NT2/D1 (cell line): ENCODE measurements at regions not wholly inside any gene's neighbourhood (a gene's known extent, or its start where the extent isn't known, plus 50 kb on each side); places are given as distances from the start of the nearest gene placed in this dataset.

Experiments
- DNase-seq: peaks from one replicate; pipeline ENCODE4 v3.0.0-alpha.2; 2011; ENCODE audit warnings: low read depth, low spot score
- H3K27me3 ChIP-seq: 2 replicates; pipeline ENCODE4 v1.6.0; 2011; ENCODE audit warnings: mild to moderate bottlenecking; ENCODE audit not compliant: insufficient read length, insufficient read depth
- H3K36me3 ChIP-seq: 2 replicates; pipeline ENCODE4 v1.6.1; 2011; ENCODE audit warnings: mild to moderate bottlenecking, low read length, mixed read lengths; ENCODE audit not compliant: insufficient read depth, insufficient read length
- H3K4me1 ChIP-seq: 2 replicates; pipeline ENCODE4 v1.5.1; 2011; ENCODE audit not compliant: insufficient read depth, insufficient read length
- H3K4me3 ChIP-seq: 2 replicates; pipeline ENCODE4 v1.5.1; 2011; ENCODE audit warnings: low read depth; ENCODE audit not compliant: insufficient read length
- H3K9ac ChIP-seq: 2 replicates; pipeline ENCODE4 v1.6.0; 2011; ENCODE audit warnings: low read depth; ENCODE audit not compliant: insufficient read length
- H3K9me3 ChIP-seq: 2 replicates; pipeline ENCODE4 v1.5.1; 2011; ENCODE audit warnings: mild to moderate bottlenecking, low read length; ENCODE audit not compliant: insufficient read depth
- SUZ12 ChIP-seq: IDR thresholded peaks from 2 replicates; pipeline ENCODE4 v1.6.1; 2011; ENCODE audit not compliant: insufficient read length, insufficient read depth; ENCODE audit errors: extremely low read depth
- YY1 ChIP-seq: IDR thresholded peaks from 2 replicates; pipeline ENCODE4 v1.6.1; 2011; ENCODE audit not compliant: insufficient read length, insufficient read depth
- ZNF274 ChIP-seq: IDR thresholded peaks from 2 replicates; pipeline ENCODE4 v1.6.1; 2011; ENCODE audit warnings: mild to moderate bottlenecking, low read depth, low read length

DNA sequence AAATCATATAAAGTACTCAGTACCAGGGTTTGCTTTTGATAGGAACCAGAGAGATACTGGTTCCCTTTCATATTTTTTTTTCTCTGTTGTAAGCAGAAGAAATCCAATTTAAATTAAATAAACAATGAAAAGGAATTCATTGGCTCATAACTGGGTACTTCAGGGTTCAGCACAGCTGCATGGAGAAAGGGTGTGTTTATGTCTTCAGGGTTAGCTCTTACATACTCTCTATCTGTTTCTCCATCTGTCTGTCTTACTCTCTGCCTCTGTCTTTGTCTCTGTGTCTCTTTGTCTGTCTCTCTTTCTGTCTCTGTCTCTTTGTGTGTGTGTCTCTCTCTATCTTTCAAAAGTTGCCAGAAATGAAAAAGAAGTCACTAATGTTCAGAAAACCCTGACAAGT lies 345.9 kb downstream of the MSX2 start:
- Histone ChIP-seq H3K4me1 (no peaks in the 10 kb centered on the region), H3K36me3 (no peaks in the 10 kb centered on the region), H3K9me3 (peaks cover 10% of the 10 kb centered on the region), H3K9ac (no peak overlapping the region), H3K4me3 (no peak overlapping the region), H3K27me3 (no peaks in the 10 kb centered on the region)
- DNase-seq, result no peak
- TF ChIP-seq YY1 (no peak), ZNF274 (no peak), SUZ12 (no peak)

- H3K9ac ChIP-seq, result peak overlapping the region; percentile 42
- no peaks in the 10 kb centered on the region for H3K9me3 ChIP-seq
- no peaks in the 10 kb centered on the region for H3K4me1 ChIP-seq
- H3K4me3 ChIP-seq, result peak overlapping the region; percentile 33
- DNase-seq, result no peak
- TF ChIP-seq YY1, result no peak
- TF ChIP-seq SUZ12, result no peak
- no peak for TF ChIP-seq ZNF274
- no peaks in the 10 kb centered on the region for H3K27me3 ChIP-seq
- no peaks in the 10 kb centered on the region for H3K36me3 ChIP-seq
Observed at GRCh38 chr5:175060257-175060656, 335.9 kb downstream of the MSX2 start.

DNA sequence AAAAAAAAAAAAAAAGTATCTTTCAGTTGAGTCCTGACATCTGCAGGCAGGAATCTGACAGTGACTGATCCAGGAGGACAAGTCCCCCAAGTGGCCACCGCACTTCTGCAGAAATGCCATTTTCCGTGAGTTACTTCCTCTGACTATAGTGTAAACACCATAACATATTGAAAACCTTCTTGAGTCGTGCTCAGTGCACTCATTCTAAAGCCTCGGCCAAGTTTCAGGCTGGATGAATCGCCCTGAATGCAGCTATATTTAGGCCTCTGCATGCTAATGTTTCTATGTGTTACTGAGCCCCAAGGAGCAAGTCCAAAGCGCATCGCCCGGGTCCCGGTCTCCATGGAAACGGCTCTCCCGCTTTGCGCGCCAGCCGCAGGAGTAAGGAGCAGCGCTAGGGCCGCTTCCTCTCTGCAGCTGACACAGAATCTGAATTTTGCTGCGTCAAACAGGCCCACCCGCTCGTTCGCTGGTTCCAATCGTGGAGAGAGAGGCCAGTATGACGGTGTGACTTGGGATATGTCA lies 335.4 kb downstream of the MSX2 start:
- H3K4me1 ChIP-seq, result no peaks in the 10 kb centered on the region
- H3K9me3 ChIP-seq, result no peaks in the 10 kb centered on the region
- peak; percentile 54 for DNase-seq
- peak overlapping the region; percentile 42 for H3K9ac ChIP-seq
- no peaks in the 10 kb centered on the region for H3K27me3 ChIP-seq
- H3K36me3 ChIP-seq, result no peaks in the 10 kb centered on the region
- peak overlapping the region; percentile 33 for H3K4me3 ChIP-seq
- TF ChIP-seq YY1 (no peak), SUZ12 (no peak), ZNF274 (no peak)

GRCh38 chr5:175056831-175057230 lies 332.4 kb downstream of the MSX2 start:
- no peaks in the 10 kb centered on the region for H3K36me3 ChIP-seq
- H3K9ac ChIP-seq, result no peak overlapping the region
- H3K9me3 ChIP-seq, result no peaks in the 10 kb centered on the region
- no peaks in the 10 kb centered on the region for H3K27me3 ChIP-seq
- no peak for DNase-seq
- no peak for TF ChIP-seq SUZ12
- no peak for TF ChIP-seq ZNF274
- TF ChIP-seq YY1, result no peak
- H3K4me3 ChIP-seq, result no peak overlapping the region
- no peaks in the 10 kb centered on the region for H3K4me1 ChIP-seq

- no peaks in the 10 kb centered on the region for H3K9me3 ChIP-seq
- H3K9ac ChIP-seq, result no peak overlapping the region
- DNase-seq, result no peak
- no peaks in the 10 kb centered on the region for H3K4me1 ChIP-seq
- TF ChIP-seq YY1 (no peak), SUZ12 (no peak), ZNF274 (no peak)
- no peaks in the 10 kb centered on the region for H3K36me3 ChIP-seq
- no peaks in the 10 kb centered on the region for H3K27me3 ChIP-seq
- H3K4me3 ChIP-seq, result no peak overlapping the region
Observed at GRCh38 chr5:175054243-175054642, 329.9 kb downstream of the MSX2 start.

DNA sequence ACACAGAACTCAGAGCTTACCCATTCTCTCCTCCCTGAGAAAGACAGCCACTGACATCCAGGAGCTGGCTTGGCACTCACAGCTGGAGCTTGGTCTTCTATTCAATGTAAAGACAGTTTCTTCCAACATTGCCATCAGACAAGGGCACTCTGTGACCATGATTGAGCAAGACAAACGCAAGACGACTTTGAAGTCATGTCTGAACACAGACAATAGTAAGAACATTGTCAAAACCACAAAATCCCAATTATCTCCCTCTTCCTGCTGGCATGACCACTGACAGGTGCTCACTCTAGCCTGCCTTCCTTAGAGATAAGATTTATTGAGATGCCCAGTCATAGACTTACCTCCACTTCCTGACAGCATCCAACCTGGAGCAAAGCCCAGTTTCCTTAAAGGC lies 328.0 kb downstream of the MSX2 start:
- TF ChIP-seq ZNF274 (no peak), SUZ12 (no peak), YY1 (no peak)
- no peak overlapping the region for H3K9ac ChIP-seq
- H3K36me3 ChIP-seq, result no peaks in the 10 kb centered on the region
- no peak overlapping the region for H3K4me3 ChIP-seq
- no peak for DNase-seq
- no peaks in the 10 kb centered on the region for H3K4me1 ChIP-seq
- H3K27me3 ChIP-seq, result no peaks in the 10 kb centered on the region
- no peaks in the 10 kb centered on the region for H3K9me3 ChIP-seq

DNA sequence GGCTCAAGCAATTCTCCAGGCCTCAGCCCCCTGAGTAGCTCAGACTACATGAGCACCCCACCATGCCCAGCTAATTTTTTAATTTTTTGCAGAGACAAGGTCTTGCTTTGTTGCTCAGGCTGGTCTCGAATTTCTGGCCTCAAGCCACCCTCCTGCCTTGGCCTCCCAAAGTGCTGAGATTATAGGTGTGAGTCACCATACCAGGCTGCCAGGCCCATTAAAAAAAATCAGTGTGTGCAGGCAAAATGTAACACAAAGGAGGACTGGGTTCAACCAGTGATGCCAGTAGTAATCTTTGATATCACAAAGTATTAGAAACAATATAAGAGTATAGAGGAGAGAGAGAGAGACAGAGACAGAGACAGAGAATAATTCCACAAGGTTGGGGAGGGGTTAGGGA lies 322.7 kb downstream of the MSX2 start:
- Histone ChIP-seq H3K4me3 (no peak overlapping the region), H3K27me3 (no peaks in the 10 kb centered on the region), H3K36me3 (no peaks in the 10 kb centered on the region), H3K4me1 (no peaks in the 10 kb centered on the region), H3K9me3 (no peaks in the 10 kb centered on the region), H3K9ac (no peak overlapping the region)
- no peak for DNase-seq
- no peak for TF ChIP-seq YY1
- no peak for TF ChIP-seq SUZ12
